Panc1 (cell line): ENCODE measurements at regions not wholly inside any gene's neighbourhood (a gene's known extent, or its start where the extent isn't known, plus 50 kb on each side); places are given as distances from the start of the nearest gene placed in this dataset.
"Not testable (repeated sequence)": the region's sequence is repeated elsewhere in the genome, so short reads cannot be mapped to it uniquely, and the experiment has no call there.

ENCODE experiments used
- POLR2AphosphoS5 ChIP-seq: IDR thresholded peaks from 2 replicates; pipeline ENCODE4 v1.6.1; 2012; ENCODE audit warnings: mild to moderate bottlenecking, low read depth, low read length, moderate library complexity
- SIN3A ChIP-seq: IDR thresholded peaks from 2 replicates; pipeline ENCODE4 v1.6.1; 2012; ENCODE audit warnings: low read depth, mild to moderate bottlenecking, low read length, moderate library complexity, borderline replicate concordance; ENCODE audit not compliant: insufficient read depth
- TF ChIP-seq, protein P1 (sequence below): fragments of 450-650 bp; IDR thresholded peaks from 2 replicates; pipeline ENCODE4 v1.5.1; 2017; ENCODE audit warnings: mild to moderate bottlenecking
- TF ChIP-seq, protein P2 (sequence below), 2 experiments: IDR thresholded peaks; 2 replicates each; pipeline ENCODE4 v1.6.1; 2011 to 2012; ENCODE audit warnings: low read depth in 2 of 2, control low read depth in 1 of 2, low read length in 1 of 2, mild to moderate bottlenecking in 1 of 2, moderate library complexity in 1 of 2; ENCODE audit not compliant: insufficient read depth in 1 of 2

DNA sequence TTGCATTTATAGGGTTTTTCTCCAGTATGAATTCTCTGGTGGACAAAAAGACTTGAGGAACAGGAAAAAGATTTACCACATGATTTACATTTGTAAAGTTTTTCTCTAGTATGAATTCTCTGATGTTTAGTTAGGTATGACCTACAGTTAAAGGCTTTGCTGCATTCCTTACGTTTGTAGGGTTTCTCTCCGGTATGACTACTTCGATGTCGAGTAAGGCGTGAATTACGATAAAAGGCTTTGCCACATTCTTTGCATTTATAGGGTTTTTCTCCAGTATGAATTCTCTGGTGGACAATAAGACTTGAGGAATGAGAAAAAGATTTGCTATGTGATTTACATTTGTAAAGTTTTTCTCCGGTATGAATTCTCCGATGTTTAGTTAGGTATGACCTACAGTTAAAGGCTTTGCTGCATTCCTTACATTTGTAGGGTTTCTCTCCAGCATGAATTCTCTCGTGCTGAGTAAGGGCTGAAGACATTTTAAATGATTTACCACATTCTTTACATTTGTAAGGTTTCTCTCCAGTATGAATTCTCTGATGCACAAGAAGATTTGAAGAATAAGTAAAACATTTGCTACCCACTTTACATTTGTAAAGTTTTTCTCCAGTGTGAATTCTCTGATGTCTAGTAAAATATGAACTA lies 74.2 kb downstream of the AHSP start:
- TF ChIP-seq, protein P1, sequence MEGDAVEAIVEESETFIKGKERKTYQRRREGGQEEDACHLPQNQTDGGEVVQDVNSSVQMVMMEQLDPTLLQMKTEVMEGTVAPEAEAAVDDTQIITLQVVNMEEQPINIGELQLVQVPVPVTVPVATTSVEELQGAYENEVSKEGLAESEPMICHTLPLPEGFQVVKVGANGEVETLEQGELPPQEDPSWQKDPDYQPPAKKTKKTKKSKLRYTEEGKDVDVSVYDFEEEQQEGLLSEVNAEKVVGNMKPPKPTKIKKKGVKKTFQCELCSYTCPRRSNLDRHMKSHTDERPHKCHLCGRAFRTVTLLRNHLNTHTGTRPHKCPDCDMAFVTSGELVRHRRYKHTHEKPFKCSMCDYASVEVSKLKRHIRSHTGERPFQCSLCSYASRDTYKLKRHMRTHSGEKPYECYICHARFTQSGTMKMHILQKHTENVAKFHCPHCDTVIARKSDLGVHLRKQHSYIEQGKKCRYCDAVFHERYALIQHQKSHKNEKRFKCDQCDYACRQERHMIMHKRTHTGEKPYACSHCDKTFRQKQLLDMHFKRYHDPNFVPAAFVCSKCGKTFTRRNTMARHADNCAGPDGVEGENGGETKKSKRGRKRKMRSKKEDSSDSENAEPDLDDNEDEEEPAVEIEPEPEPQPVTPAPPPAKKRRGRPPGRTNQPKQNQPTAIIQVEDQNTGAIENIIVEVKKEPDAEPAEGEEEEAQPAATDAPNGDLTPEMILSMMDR: not testable (repeated sequence)
- TF ChIP-seq, protein P2, sequence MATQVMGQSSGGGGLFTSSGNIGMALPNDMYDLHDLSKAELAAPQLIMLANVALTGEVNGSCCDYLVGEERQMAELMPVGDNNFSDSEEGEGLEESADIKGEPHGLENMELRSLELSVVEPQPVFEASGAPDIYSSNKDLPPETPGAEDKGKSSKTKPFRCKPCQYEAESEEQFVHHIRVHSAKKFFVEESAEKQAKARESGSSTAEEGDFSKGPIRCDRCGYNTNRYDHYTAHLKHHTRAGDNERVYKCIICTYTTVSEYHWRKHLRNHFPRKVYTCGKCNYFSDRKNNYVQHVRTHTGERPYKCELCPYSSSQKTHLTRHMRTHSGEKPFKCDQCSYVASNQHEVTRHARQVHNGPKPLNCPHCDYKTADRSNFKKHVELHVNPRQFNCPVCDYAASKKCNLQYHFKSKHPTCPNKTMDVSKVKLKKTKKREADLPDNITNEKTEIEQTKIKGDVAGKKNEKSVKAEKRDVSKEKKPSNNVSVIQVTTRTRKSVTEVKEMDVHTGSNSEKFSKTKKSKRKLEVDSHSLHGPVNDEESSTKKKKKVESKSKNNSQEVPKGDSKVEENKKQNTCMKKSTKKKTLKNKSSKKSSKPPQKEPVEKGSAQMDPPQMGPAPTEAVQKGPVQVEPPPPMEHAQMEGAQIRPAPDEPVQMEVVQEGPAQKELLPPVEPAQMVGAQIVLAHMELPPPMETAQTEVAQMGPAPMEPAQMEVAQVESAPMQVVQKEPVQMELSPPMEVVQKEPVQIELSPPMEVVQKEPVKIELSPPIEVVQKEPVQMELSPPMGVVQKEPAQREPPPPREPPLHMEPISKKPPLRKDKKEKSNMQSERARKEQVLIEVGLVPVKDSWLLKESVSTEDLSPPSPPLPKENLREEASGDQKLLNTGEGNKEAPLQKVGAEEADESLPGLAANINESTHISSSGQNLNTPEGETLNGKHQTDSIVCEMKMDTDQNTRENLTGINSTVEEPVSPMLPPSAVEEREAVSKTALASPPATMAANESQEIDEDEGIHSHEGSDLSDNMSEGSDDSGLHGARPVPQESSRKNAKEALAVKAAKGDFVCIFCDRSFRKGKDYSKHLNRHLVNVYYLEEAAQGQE (IDR thresholded peaks at IDR 0.05; ENCODE audit: insufficient read depth in 1 of 2, low read depth in 2 of 2, low read length in 1 of 2): not testable (repeated sequence)
- not testable (repeated sequence) for TF ChIP-seq POLR2AphosphoS5, SIN3A
